Stimulated activated CD4-positive, alpha-beta T cell treated with anti-CD3 and anti-CD28 coated beads, Interleukin-2, amount 100 ng/mL, for 48 hours (primary cell): ENCODE measurements at regions not wholly inside any gene's neighbourhood (a gene's known extent, or its start where the extent isn't known, plus 50 kb on each side); places are given as distances from the start of the nearest gene placed in this dataset.

Experiments used
- DNase-seq, 2 donors: peaks; one replicate each; pipeline ENCODE4 v3.0.0-alpha.2; 2020

GRCh38 chr14:100470523-100470897 is 116.7 kb downstream of the BEGAIN start:
- DNase-seq: no peak

DNA sequence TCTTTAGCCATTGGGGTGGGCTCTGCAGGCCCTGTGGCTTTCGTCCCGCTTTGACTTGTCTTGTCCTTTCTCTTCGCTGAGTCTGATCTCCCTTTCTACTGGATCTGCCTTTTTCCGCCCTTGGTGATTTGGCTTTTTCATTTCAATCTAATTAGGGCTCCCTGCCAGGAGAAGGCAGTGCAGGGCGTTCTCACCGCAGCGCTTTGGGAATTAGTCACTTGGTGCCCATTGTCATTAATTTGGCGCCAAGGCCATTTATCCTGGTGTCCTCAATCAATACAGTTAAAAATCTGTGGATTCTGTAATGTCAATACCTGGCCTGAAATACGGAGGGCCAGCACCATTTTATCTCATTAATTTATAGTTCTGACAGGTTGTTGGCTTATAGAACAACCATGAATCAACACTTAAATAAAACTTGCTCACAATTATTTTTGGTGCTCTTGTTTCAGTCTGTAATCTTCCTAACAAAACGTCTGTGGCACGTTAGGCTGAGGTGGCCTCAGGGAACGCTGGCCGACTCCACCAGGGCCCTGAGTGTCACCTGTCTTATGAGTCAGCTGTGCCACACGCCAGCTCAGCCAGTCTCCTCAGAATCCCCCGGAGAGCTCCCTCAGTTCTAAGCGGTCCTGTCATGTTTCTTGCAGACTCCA is 115.7 kb downstream of the BEGAIN start:
- no peak for DNase-seq

GRCh38 chr14:100472094-100472455 is 115.1 kb downstream of the BEGAIN start:
- DNase-seq: no peak

GRCh38 chr14:100472491-100472890 is 114.7 kb downstream of the BEGAIN start:
- no peak for DNase-seq

- DNase-seq: no peak
Measured at GRCh38 chr14:100473249-100473648, 114.0 kb downstream of the BEGAIN start.

DNA sequence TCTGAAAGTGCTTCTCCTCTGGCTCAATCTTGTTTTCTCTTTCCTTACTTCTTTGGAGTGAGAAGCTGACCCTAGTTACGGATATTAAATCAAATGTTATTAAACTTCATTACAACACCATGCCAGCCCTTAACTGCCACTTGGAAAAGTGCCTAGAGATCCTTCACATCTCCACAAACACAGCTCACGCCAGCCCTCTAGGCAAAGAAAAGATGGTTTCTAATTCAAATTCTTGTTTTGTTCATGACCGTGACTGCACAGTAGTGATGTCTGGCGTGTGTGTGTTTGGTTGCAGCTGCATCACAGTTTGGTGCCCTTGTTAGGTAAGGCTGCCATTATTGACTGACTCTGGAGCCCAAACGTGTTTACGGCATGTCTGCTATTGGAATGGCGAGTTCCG is 113.0 kb downstream of the BEGAIN start:
- no peak for DNase-seq

DNA sequence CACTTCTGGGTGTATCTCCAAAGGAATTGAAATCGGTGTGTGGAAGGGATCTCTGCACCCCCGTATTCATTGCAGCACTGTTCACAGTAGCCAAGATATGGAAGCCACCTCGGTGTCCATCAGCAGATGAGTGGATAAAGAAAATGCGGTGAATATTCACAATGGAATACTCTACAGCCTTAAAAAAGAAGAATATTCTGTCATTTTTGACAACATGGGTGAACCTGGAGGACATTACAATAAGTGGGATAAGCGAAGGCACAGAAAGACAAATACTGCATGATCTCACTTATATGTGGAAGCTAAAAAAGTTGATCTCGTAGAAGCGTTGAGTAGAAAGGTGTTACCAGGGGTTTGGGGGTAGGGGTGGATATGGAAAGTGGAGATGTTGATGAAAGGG is 111.9 kb downstream of the BEGAIN start:
- no peak for DNase-seq

DNA sequence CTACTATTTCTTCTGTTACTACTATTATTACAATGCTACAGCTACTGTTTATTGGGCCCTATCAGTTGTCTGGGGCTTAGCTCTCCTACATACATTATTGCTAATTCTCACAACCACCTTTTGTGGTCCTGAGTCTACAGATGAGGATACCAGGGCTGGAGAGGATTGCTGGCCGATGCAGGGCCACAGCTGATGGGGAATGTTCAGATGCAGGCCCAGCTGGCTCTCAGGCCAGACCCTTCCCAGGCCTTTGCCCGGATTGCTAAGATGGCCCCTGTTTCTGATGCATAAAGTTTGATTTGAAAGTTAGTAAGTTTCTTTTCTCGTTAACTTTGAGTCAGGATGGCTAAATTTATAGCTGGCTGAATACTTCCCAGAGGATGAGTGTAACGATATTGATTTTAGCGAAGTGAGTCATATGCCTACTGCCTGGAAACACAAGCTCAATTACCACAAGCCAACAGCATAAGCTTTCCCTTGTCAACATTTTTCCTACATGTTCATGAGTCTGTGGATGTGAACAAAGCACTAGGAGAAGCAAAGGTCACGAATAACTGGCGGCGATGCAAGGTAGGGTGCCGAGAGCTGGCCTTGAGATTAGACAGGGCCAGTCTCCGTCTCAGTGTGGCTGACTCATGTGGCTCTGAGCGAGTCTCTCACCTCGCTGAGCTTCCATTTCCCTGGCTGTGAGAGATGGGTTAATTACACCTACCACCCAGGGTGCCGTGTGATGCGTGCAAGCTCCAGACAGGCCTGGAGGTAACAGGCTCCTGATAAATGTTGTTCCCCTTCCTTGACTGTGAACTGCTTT is 111.0 kb downstream of the BEGAIN start:
- no peak for DNase-seq

DNA sequence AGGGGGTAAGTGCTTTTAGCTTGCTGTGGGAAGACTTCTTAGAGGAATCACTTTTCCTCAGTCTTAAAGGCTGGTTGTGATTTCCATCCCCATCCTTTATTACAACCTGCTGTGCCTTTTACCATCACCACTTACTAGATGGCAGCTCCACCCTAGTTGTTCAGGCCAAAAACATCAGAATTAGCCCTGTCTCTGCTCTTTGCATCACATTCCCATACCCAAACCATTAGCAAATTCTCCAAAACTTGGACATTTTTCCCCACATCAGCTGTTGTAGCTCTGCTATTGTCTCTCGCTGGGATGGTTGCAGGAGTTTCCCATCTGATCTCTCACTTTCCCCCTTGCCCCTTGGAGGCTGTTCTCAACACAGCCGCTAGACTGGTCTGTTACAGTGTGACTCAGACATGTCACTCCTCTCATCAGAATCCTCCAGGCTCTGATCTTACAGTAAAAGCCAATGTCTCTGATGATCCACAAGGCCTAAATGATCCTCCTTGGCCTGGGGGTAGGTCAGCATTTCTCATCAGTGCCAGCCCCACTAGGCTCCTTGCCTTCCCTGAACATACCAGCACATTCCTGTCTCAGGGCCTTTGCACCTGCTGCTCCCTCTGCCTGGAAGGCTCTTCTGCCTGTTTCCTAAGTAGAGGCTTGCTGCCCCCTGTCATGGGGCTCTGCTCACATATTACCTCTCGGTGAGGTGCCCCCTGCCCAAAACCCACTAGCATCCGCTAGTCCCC is 102.5 kb downstream of the BEGAIN start:
- no peak for DNase-seq

DNA sequence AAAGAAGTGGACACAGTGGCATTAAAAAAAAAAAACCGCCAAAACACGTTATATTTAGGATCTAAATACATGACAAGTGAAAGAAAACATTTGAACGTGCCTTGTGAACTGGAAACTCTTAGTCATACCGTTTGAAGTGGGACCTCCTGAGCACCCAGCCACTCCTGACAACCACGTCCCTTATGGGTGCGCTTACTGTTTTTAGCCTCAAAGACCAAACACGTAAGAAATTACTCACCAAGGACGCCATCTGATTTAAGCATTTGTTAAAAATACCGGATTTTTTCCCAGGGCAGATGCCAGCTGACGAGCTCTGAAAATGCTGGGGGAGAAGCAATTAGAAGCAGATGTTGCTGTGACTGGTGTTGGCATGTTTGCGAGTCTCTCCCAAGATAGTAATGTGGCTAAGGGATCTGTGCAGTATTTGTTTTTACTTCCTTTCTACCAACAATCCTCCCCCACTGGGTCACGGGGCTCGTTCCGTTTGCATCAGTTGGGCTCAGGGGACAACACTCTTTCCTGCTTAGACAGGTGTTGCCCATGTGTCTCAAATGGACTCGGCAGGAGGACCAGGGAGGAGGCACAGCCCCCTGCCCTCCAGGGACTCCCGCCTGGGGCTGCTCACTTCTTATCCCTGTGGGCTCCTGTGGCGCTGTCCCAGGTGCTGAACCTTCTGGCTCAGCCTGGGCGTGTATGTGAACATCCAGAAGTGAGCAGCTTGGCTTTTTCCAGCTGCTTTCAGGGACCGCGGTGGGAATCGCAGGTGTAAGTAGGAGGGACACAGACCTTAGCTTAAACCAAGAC is 101.0 kb downstream of the BEGAIN start:
- DNase-seq: peak; percentile 53 to 64
